SK-N-SH (cell line): ENCODE measurements at regions not wholly inside any gene's neighbourhood (a gene's known extent, or its start where the extent isn't known, plus 50 kb on each side); places are given as distances from the start of the nearest gene placed in this dataset.
"Not testable (repeated sequence)": the region's sequence is repeated elsewhere in the genome, so short reads cannot be mapped to it uniquely, and the experiment has no call there.

Experiments used
- CTCF ChIP-seq: fragments of 200-600 bp; sonication (generic); IDR thresholded peaks from 2 replicates; pipeline ENCODE4 v1.6.1; 2017; ENCODE audit warnings: antibody characterized with exemption, mild to moderate bottlenecking, moderate library complexity
- EZH2phosphoT487 ChIP-seq: fragments of 200-600 bp; sonication (generic); IDR thresholded peaks from 2 replicates; pipeline ENCODE4 v1.6.1; 2017; ENCODE audit warnings: low read depth, mixed run types, mild to moderate bottlenecking, antibody characterized with exemption, moderate library complexity, borderline replicate concordance
- GATA2 ChIP-seq: sonication (generic); formaldehyde crosslinking; IDR thresholded peaks from 2 replicates; pipeline ENCODE4 v1.5.0; 2020; ENCODE audit warnings: mild to moderate bottlenecking, missing genetic modification reagents
- REST ChIP-seq: IDR thresholded peaks from 2 replicates; pipeline ENCODE4 v1.6.1; 2012; ENCODE audit warnings: mild to moderate bottlenecking, low read depth, low read length, moderate library complexity
- SMC3 ChIP-seq: IDR thresholded peaks from 2 replicates; pipeline ENCODE4 v1.6.1; 2012; ENCODE audit warnings: low read depth, low read length, improper control_type of control experiment

GRCh38 chr4:9547470-9547869, 103.3 kb downstream of the DEFB131A start:
- not testable (repeated sequence) for TF ChIP-seq CTCF; GATA2 (CRISPR knock-in tag); EZH2phosphoT487; SMC3; REST
